ENCODE measurements at regions not wholly inside any gene's neighbourhood (a gene's known extent, or its start where the extent isn't known, plus 50 kb on each side); places are given as distances from the start of the nearest gene placed in this dataset.

GRCh38 chr13:53631511-53631910 is 602.9 kb downstream of the OLFM4 start:
- Histone ChIP-seq H3K4me3 (no peak overlapping the region), H3K9me2 (replicated peaks; ENCODE audit: insufficient read depth) (no peaks in the 10 kb centered on the region), H2AFZ (no peak overlapping the region), H3K9me3 (ENCODE audit: low read depth) (no peaks in the 10 kb centered on the region), H3K27ac (no peak overlapping the region), H4K20me1 (ENCODE audit: insufficient read depth, poor library complexity, severe bottlenecking) (no peaks in the 10 kb centered on the region), H3K27me3 (no peaks in the 10 kb centered on the region), H3K36me3 (replicated peaks; ENCODE audit: insufficient read depth, low read depth) (no peaks in the 10 kb centered on the region), H3K79me2 (no peaks in the 10 kb centered on the region), H3K4me1 (ENCODE audit: insufficient read depth) (no peaks in the 10 kb centered on the region), H3K4me2 (no peak overlapping the region)
- DNase-seq (ENCODE audit: low spot score) = no peak
- WGBS (ENCODE audit: low lambda C conversion rate, missing lambda C conversion rate) = 66% methylated on average over 2 of the region's 2 CpGs
- TF ChIP-seq, protein P1, sequence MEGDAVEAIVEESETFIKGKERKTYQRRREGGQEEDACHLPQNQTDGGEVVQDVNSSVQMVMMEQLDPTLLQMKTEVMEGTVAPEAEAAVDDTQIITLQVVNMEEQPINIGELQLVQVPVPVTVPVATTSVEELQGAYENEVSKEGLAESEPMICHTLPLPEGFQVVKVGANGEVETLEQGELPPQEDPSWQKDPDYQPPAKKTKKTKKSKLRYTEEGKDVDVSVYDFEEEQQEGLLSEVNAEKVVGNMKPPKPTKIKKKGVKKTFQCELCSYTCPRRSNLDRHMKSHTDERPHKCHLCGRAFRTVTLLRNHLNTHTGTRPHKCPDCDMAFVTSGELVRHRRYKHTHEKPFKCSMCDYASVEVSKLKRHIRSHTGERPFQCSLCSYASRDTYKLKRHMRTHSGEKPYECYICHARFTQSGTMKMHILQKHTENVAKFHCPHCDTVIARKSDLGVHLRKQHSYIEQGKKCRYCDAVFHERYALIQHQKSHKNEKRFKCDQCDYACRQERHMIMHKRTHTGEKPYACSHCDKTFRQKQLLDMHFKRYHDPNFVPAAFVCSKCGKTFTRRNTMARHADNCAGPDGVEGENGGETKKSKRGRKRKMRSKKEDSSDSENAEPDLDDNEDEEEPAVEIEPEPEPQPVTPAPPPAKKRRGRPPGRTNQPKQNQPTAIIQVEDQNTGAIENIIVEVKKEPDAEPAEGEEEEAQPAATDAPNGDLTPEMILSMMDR (IDR thresholded peaks at IDR 0.05; ENCODE audit: poor library complexity) = no peak
- TF ChIP-seq EZH2 (IDR thresholded peaks at IDR 0.05; ENCODE audit: borderline replicate concordance) = no peak
- no peak for TF ChIP-seq EZH2phosphoT487 (IDR thresholded peaks at IDR 0.05; ENCODE audit: low read depth, severe bottlenecking, unreplicated experiment)

- Histone ChIP-seq H3K9me3 (ENCODE audit: low read depth) (no peaks in the 10 kb centered on the region), H3K4me2 (no peak overlapping the region), H3K4me3 (no peak overlapping the region), H3K36me3 (replicated peaks; ENCODE audit: insufficient read depth, low read depth) (no peaks in the 10 kb centered on the region), H2AFZ (no peak overlapping the region), H3K9me2 (replicated peaks; ENCODE audit: insufficient read depth) (no peaks in the 10 kb centered on the region), H3K27ac (no peak overlapping the region), H3K27me3 (no peaks in the 10 kb centered on the region), H3K79me2 (no peaks in the 10 kb centered on the region), H4K20me1 (ENCODE audit: insufficient read depth, poor library complexity, severe bottlenecking) (no peaks in the 10 kb centered on the region), H3K4me1 (ENCODE audit: insufficient read depth) (no peaks in the 10 kb centered on the region)
- WGBS (ENCODE audit: low lambda C conversion rate, missing lambda C conversion rate) = 90% methylated on average over 2 of the region's 2 CpGs
- DNase-seq (ENCODE audit: low spot score) = no peak
- TF ChIP-seq EZH2phosphoT487 (IDR thresholded peaks at IDR 0.05; ENCODE audit: low read depth, severe bottlenecking, unreplicated experiment) (no peak), EZH2 (IDR thresholded peaks at IDR 0.05; ENCODE audit: borderline replicate concordance) (no peak)
- TF ChIP-seq, protein P1 (IDR thresholded peaks at IDR 0.05; ENCODE audit: poor library complexity) = no peak
These were observed 609.4 kb downstream of the OLFM4 start for GRCh38 chr13:53638040-53638439.

DNA sequence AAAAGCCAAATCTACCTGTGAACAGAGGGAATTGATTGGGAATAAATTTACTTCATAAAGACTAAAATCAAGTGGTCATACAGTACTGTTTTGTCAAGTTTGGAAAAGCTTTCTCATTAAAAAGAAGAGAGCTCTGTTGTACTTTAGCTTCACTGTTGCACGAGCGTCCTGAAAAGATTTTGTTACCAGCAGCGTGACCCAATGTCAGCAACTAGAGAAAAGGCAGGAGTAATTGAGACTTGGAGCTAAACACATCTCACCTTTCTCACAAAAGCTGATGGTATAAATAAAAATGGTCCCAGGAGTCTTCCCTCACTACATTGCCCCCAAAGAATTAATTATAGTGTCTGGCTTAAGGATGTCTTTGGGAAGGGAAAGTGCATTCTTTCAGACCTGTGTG is 613.7 kb downstream of the OLFM4 start:
- Histone ChIP-seq H3K79me2 (no peaks in the 10 kb centered on the region), H3K36me3 (replicated peaks; ENCODE audit: insufficient read depth, low read depth) (no peaks in the 10 kb centered on the region), H3K4me3 (no peak overlapping the region), H3K9me3 (ENCODE audit: low read depth) (no peaks in the 10 kb centered on the region), H3K27ac (no peak overlapping the region), H3K4me1 (ENCODE audit: insufficient read depth) (no peaks in the 10 kb centered on the region), H3K27me3 (no peaks in the 10 kb centered on the region), H3K4me2 (no peak overlapping the region), H3K9me2 (replicated peaks; ENCODE audit: insufficient read depth) (no peaks in the 10 kb centered on the region), H4K20me1 (ENCODE audit: insufficient read depth, poor library complexity, severe bottlenecking) (no peaks in the 10 kb centered on the region), H2AFZ (no peak overlapping the region)
- 61% methylated on average over 3 of the region's 3 CpGs for WGBS (ENCODE audit: low lambda C conversion rate, missing lambda C conversion rate)
- DNase-seq (ENCODE audit: low spot score) = no peak
- TF ChIP-seq, protein P1 (IDR thresholded peaks at IDR 0.05; ENCODE audit: poor library complexity) = no peak
- TF ChIP-seq EZH2 (IDR thresholded peaks at IDR 0.05; ENCODE audit: borderline replicate concordance) = no peak
- TF ChIP-seq EZH2phosphoT487 (IDR thresholded peaks at IDR 0.05; ENCODE audit: low read depth, severe bottlenecking, unreplicated experiment) = no peak

DNA sequence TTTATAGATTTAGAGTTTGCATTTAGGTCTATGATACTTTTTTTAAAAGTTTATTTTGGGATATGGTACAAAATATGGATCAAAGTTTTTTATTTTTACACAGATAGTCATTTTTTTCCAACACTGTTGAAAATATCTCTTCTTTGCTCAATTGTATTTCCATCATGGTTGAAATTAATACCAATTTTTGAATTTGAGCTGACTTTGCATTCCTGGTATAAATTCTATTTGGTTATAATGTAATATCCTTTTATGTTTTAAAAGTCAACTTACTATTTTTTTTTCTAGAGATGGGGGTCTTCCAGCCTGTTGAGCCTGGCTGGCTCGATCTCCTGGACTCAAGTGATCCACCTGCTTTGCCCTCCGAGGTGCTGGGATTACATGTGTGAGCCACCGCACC is 620.1 kb downstream of the OLFM4 start:
- Histone ChIP-seq H3K27ac (no peak overlapping the region), H2AFZ (no peak overlapping the region), H3K79me2 (no peaks in the 10 kb centered on the region), H3K4me3 (no peak overlapping the region), H4K20me1 (ENCODE audit: insufficient read depth, poor library complexity, severe bottlenecking) (no peaks in the 10 kb centered on the region), H3K9me3 (ENCODE audit: low read depth) (no peaks in the 10 kb centered on the region), H3K4me2 (no peak overlapping the region), H3K36me3 (replicated peaks; ENCODE audit: insufficient read depth, low read depth) (no peaks in the 10 kb centered on the region), H3K9me2 (replicated peaks; ENCODE audit: insufficient read depth) (no peaks in the 10 kb centered on the region), H3K27me3 (no peaks in the 10 kb centered on the region), H3K4me1 (ENCODE audit: insufficient read depth) (no peaks in the 10 kb centered on the region)
- WGBS (ENCODE audit: low lambda C conversion rate, missing lambda C conversion rate) = 93% methylated on average over 3 of the region's 3 CpGs
- TF ChIP-seq EZH2phosphoT487 (IDR thresholded peaks at IDR 0.05; ENCODE audit: low read depth, severe bottlenecking, unreplicated experiment) (no peak), EZH2 (IDR thresholded peaks at IDR 0.05; ENCODE audit: borderline replicate concordance) (no peak)
- TF ChIP-seq, protein P1 (IDR thresholded peaks at IDR 0.05; ENCODE audit: poor library complexity) = no peak
- DNase-seq (ENCODE audit: low spot score) = no peak
